ENCODE measurements at regions not wholly inside any gene's neighbourhood (a gene's known extent, or its start where the extent isn't known, plus 50 kb on each side); places are given as distances from the start of the nearest gene placed in this dataset.

DNA sequence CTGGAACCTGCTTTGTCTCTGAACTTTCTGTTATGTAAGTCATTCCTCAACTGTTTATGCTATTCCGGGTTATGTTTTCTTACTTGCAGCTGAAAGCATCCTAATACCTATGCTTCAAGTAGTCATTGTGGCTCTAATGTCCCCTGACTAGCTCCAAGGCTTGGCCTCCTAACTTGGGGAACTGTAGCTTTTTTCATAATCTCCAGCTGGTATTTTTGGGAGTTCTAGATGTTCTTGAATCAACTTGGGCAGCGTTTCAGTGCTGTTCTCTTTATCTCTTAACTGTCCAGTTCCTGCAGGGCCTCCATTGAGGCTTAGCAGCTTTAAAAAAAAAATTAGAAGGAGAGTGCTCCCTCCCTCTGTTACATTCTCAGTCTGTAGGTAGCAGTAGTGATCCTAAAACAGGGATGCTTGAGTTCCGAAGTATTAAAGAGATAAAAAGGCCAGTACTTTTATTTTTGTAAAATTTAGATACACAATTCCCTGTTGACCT, 100.0 kb upstream of the ACTBL2 start:
- Histone ChIP-seq H4K20me1 (ENCODE audit: insufficient read depth, low read length) (no peaks in the 10 kb centered on the region), H3K79me2 (ENCODE audit: low read length) (no peaks in the 10 kb centered on the region), H3K27ac (ENCODE audit: low read length) (no peak overlapping the region), H3K4me3 (ENCODE audit: low read length) (no peak overlapping the region), H3K36me3 (replicated peaks; ENCODE audit: insufficient read depth, low read length) (no peaks in the 10 kb centered on the region), H3K4me2 (ENCODE audit: low read depth, low read length) (no peak overlapping the region), H3K27me3 (replicated peaks; ENCODE audit: insufficient read depth, low read length) (no peaks in the 10 kb centered on the region), H3K9me3 (replicated peaks; ENCODE audit: insufficient read depth, low read length) (no peaks in the 10 kb centered on the region), H3K9me2 (replicated peaks; ENCODE audit: insufficient read depth, low read length) (no peaks in the 10 kb centered on the region), H3K4me1 (ENCODE audit: low read length) (no peaks in the 10 kb centered on the region), H3K9ac (ENCODE audit: low read length) (no peak overlapping the region), H3F3A (ENCODE audit: insufficient read depth, low read length) (no peaks in the 10 kb centered on the region), H2AFZ (ENCODE audit: low read length) (no peak overlapping the region)
- no peak for DNase-seq
- TF ChIP-seq, protein P1, sequence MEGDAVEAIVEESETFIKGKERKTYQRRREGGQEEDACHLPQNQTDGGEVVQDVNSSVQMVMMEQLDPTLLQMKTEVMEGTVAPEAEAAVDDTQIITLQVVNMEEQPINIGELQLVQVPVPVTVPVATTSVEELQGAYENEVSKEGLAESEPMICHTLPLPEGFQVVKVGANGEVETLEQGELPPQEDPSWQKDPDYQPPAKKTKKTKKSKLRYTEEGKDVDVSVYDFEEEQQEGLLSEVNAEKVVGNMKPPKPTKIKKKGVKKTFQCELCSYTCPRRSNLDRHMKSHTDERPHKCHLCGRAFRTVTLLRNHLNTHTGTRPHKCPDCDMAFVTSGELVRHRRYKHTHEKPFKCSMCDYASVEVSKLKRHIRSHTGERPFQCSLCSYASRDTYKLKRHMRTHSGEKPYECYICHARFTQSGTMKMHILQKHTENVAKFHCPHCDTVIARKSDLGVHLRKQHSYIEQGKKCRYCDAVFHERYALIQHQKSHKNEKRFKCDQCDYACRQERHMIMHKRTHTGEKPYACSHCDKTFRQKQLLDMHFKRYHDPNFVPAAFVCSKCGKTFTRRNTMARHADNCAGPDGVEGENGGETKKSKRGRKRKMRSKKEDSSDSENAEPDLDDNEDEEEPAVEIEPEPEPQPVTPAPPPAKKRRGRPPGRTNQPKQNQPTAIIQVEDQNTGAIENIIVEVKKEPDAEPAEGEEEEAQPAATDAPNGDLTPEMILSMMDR (IDR thresholded peaks at IDR 0.05; ENCODE audit: low read length), result no peak
- no peak for TF ChIP-seq EZH2phosphoT487 (IDR thresholded peaks at IDR 0.05; ENCODE audit: low read length)
- no peak for TF ChIP-seq EZH2 (optimal IDR thresholded peaks at IDR 0.05; ENCODE audit: low read depth, low read length)

DNA sequence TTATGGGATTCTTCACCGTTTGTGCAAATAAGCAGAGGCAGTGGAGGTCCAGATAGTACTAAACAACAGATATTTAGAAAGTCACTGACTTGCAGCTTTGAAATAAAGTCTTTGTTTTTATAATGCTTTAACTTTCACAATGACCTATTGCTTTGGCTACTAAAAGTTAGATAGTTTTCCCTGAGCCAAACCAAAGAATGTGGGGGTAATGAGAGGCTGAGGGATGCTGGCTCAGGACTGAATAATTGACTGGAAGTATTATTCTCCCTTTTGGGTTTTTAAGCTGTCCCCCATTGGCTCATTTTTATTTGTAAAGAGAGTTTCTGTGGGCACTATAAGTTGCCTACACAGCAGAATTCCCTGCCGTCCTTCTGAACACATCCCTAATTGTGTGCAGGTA, 99.2 kb upstream of the ACTBL2 start:
- Histone ChIP-seq H3K36me3 (replicated peaks; ENCODE audit: insufficient read depth, low read length) (no peaks in the 10 kb centered on the region), H3K4me3 (ENCODE audit: low read length) (no peak overlapping the region), H3K4me1 (ENCODE audit: low read length) (no peaks in the 10 kb centered on the region), H3K79me2 (ENCODE audit: low read length) (no peaks in the 10 kb centered on the region), H3K27ac (ENCODE audit: low read length) (no peak overlapping the region), H3K4me2 (ENCODE audit: low read depth, low read length) (no peak overlapping the region), H2AFZ (ENCODE audit: low read length) (no peak overlapping the region), H3K9me2 (replicated peaks; ENCODE audit: insufficient read depth, low read length) (no peaks in the 10 kb centered on the region), H3F3A (ENCODE audit: insufficient read depth, low read length) (no peaks in the 10 kb centered on the region), H4K20me1 (ENCODE audit: insufficient read depth, low read length) (no peaks in the 10 kb centered on the region), H3K9me3 (replicated peaks; ENCODE audit: insufficient read depth, low read length) (no peaks in the 10 kb centered on the region), H3K9ac (ENCODE audit: low read length) (no peak overlapping the region), H3K27me3 (replicated peaks; ENCODE audit: insufficient read depth, low read length) (no peaks in the 10 kb centered on the region)
- no peak for TF ChIP-seq EZH2 (optimal IDR thresholded peaks at IDR 0.05; ENCODE audit: low read depth, low read length)
- TF ChIP-seq EZH2phosphoT487 (IDR thresholded peaks at IDR 0.05; ENCODE audit: low read length), result no peak
- TF ChIP-seq, protein P1 (IDR thresholded peaks at IDR 0.05; ENCODE audit: low read length), result no peak
- DNase-seq, result no peak

GRCh38 chr5:57581222-57581621, 98.6 kb upstream of the ACTBL2 start:
- Histone ChIP-seq H3K9me2 (replicated peaks; ENCODE audit: insufficient read depth, low read length) (no peaks in the 10 kb centered on the region), H3K9me3 (replicated peaks; ENCODE audit: insufficient read depth, low read length) (no peaks in the 10 kb centered on the region), H3K4me2 (ENCODE audit: low read depth, low read length) (no peak overlapping the region), H3K36me3 (replicated peaks; ENCODE audit: insufficient read depth, low read length) (no peaks in the 10 kb centered on the region), H3F3A (ENCODE audit: insufficient read depth, low read length) (no peaks in the 10 kb centered on the region), H2AFZ (ENCODE audit: low read length) (no peak overlapping the region), H3K79me2 (ENCODE audit: low read length) (no peaks in the 10 kb centered on the region), H4K20me1 (ENCODE audit: insufficient read depth, low read length) (no peaks in the 10 kb centered on the region), H3K4me1 (ENCODE audit: low read length) (no peaks in the 10 kb centered on the region), H3K27me3 (replicated peaks; ENCODE audit: insufficient read depth, low read length) (no peaks in the 10 kb centered on the region), H3K9ac (ENCODE audit: low read length) (no peak overlapping the region), H3K4me3 (ENCODE audit: low read length) (no peak overlapping the region), H3K27ac (ENCODE audit: low read length) (no peak overlapping the region)
- TF ChIP-seq EZH2 (optimal IDR thresholded peaks at IDR 0.05; ENCODE audit: low read depth, low read length) (no peak), EZH2phosphoT487 (IDR thresholded peaks at IDR 0.05; ENCODE audit: low read length) (no peak)
- TF ChIP-seq, protein P1 (IDR thresholded peaks at IDR 0.05; ENCODE audit: low read length), result no peak
- DNase-seq, result no peak

Data from MM.1S (cell line).